ENCODE measurements at regions not wholly inside any gene's neighbourhood (a gene's known extent, or its start where the extent isn't known, plus 50 kb on each side); places are given as distances from the start of the nearest gene placed in this dataset.

GRCh38 chr6:91695221-91695620 is 1108.3 kb upstream of the MAP3K7 start:
- TF ChIP-seq, protein P1, sequence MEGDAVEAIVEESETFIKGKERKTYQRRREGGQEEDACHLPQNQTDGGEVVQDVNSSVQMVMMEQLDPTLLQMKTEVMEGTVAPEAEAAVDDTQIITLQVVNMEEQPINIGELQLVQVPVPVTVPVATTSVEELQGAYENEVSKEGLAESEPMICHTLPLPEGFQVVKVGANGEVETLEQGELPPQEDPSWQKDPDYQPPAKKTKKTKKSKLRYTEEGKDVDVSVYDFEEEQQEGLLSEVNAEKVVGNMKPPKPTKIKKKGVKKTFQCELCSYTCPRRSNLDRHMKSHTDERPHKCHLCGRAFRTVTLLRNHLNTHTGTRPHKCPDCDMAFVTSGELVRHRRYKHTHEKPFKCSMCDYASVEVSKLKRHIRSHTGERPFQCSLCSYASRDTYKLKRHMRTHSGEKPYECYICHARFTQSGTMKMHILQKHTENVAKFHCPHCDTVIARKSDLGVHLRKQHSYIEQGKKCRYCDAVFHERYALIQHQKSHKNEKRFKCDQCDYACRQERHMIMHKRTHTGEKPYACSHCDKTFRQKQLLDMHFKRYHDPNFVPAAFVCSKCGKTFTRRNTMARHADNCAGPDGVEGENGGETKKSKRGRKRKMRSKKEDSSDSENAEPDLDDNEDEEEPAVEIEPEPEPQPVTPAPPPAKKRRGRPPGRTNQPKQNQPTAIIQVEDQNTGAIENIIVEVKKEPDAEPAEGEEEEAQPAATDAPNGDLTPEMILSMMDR (IDR thresholded peaks at IDR 0.05; ENCODE audit: low read depth, low read length) = no peak
- TF ChIP-seq EZH2phosphoT487 (IDR thresholded peaks at IDR 0.05; ENCODE audit: low read depth) = no peak

All from OCI-LY3 (cell line).